Stimulated activated CD4-positive, alpha-beta T cell treated with anti-CD3 and anti-CD28 coated beads, Interleukin-4, amount 100 ng/mL, for 4 hours (primary cell): ENCODE measurements at regions not wholly inside any gene's neighbourhood (a gene's known extent, or its start where the extent isn't known, plus 50 kb on each side); places are given as distances from the start of the nearest gene placed in this dataset.
"Not testable (repeated sequence)": the region's sequence is repeated elsewhere in the genome, so short reads cannot be mapped to it uniquely, and the experiment has no call there.

Experiments used
- DNase-seq, 2 experiments: peaks; one replicate each; pipeline ENCODE4 v3.0.0-alpha.2; 2020

DNA sequence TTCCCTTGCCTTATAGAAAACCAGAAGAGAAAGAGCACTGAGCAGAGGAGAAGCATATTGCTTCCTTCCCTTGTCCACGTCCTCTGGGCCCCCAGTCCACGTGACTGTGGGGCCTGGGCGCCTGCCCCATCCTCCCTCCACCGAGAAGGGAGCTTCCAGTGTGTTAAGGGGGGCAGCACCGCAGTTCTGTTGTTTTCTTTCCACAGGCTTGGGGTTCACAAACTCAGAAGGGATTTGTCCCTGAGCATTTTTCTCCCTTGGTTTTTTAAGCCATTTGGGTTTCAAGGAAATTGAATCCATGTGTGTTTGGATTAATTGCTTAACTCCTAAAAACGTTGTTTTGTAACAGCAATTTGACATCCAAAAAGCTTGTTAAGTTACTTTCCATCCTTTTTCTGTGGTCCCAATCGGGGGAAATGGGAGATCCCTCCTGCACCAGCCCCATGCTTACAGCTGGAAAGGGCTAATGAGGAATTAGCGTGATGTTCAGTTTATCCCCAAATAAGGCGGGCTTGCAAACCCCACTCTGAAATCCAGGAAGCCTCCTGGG is 347.5 kb upstream of the TNRC6C start:
- DNase-seq: no peak

GRCh38 chr17:77611791-77612502 is 346.6 kb upstream of the TNRC6C start:
- DNase-seq: no peak

- DNase-seq: no peak
Observed at GRCh38 chr17:77613218-77613617, 345.3 kb upstream of the TNRC6C start.

GRCh38 chr17:77613627-77614026 is 344.9 kb upstream of the TNRC6C start:
- no peak for DNase-seq

GRCh38 chr17:77615703-77616253 is 342.7 kb upstream of the TNRC6C start:
- DNase-seq: no peak

DNA sequence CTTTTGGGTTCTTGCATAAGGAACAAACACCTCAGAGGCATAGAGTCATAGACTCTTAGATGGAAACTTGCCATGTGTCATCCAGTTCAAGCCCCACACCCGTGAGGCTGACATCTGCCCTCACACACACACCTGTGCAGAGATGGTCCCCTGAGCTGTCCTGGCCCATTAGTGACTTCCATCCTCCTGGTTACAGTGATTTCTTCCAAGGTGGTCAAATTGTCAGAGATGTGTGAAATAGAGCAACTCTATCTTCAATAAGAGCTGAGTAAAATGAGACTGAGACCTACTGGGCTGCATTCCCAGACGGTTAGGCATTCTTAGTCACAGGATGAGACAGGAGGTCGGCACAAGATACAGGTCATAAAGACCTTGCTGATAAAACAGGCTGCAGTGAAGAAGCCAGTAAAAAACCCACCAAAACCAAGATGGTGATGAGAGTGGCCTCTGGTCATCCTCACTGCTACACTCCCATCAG is 342.2 kb upstream of the TNRC6C start:
- DNase-seq: no peak

DNA sequence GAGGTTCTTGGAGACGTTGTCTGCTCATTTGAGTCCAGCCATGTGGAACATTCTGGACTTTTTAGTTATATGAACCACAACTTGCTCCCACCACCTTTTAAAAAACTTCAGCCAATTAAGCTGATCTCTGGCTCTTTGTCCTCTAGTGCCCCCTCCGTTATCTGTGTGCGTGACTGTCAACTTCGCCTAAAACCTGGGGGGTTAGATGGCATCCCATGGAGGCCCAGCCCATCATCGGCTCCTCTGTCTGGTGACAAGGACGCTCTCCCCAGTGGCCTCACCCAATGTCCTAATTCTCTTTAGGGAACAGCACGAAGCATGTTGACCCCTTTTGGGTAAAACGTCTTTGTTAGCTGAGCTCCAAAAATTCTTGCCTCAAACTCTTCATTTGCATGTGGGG is 341.0 kb upstream of the TNRC6C start:
- DNase-seq: no peak

- no peak for DNase-seq
Observed at GRCh38 chr17:77618173-77618572, 340.3 kb upstream of the TNRC6C start.

- no peak for DNase-seq
Observed at GRCh38 chr17:77618731-77619130, 339.8 kb upstream of the TNRC6C start.

DNA sequence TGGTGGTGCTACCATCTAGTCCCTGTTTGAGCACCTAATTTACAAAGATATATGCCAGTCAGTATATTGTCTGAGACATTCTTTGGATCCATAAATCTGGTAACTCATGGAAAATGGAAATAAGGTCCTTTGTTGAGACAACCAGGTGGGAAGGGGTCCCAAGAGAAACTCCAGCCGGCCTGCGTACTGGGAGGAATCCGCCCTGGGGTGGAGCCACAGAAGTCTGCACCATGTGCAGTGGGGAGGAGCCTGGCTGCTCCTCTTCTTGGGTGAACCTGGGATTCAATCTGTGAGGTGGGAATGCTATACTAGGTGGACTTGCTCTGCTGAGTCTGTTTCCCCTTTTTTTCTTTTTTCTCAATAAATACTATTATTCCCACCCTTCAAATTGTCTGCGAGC is 339.2 kb upstream of the TNRC6C start:
- no peak for DNase-seq

DNA sequence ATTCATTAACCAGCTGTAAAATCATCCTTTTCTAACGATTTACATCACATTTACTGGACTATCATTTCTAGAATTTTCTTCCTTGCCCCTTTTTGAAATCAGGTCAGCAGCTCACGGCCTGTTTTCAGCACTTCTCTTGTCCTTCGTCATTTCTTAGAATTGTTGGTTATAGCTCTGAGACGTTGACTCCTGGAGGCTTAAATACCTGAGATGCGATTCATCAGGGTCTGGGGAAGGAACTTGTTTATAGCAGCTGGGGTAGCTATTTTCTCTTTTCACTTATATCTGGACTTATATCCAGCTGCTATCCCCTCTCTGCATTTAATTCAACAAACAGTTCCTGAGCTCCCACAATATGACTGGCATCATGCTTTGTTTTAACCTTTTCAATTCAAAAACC is 338.7 kb upstream of the TNRC6C start:
- no peak for DNase-seq

DNA sequence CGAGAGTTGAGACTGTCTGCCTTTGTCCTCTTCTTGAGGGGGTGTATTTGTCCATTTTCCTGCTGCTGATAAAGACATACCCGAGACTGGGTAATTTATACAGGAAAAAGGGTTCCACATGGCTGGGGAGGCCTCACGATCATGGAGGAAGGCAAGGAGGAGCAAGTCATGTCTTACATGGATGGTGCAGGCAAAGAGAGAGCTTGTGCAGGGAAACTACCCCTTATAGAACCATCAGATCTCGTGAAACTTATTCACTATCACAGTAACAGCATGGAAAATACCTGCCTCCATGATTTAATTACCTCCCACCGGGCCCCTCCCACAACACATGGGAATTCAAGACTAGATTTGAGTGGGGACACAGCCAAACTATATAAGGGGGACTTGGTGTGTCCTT is 338.2 kb upstream of the TNRC6C start:
- no peak for DNase-seq

GRCh38 chr17:77622084-77622483 is 336.4 kb upstream of the TNRC6C start:
- DNase-seq: not testable (repeated sequence)

- no peak for DNase-seq
Observed at GRCh38 chr17:77622647-77623046, 335.9 kb upstream of the TNRC6C start.

- DNase-seq: not testable (repeated sequence)
Observed at GRCh38 chr17:77623321-77623720, 335.2 kb upstream of the TNRC6C start.

- DNase-seq: no peak
Observed at GRCh38 chr17:77628035-77628434, 330.5 kb upstream of the TNRC6C start.

DNA sequence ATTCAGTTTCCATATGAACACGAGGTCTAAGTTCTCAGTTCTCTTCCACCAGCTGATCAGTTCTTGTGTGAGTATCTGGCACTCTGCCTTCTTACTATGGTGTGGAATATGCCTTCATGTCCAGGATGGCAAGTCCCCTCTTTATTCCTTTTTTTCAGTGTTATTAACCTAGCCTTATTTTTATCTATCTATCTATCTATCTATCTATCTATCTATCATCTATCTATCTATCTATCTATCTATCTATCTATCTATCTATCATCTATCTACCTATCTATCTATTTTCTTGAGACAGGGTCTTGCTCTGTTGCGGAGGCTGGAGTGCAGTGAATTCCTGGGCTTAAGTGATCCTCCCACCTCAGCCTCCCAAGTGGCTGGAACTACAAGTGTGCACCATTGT is 329.2 kb upstream of the TNRC6C start:
- not testable (repeated sequence) for DNase-seq

GRCh38 chr17:77631307-77631706 is 327.2 kb upstream of the TNRC6C start:
- DNase-seq: no peak

DNA sequence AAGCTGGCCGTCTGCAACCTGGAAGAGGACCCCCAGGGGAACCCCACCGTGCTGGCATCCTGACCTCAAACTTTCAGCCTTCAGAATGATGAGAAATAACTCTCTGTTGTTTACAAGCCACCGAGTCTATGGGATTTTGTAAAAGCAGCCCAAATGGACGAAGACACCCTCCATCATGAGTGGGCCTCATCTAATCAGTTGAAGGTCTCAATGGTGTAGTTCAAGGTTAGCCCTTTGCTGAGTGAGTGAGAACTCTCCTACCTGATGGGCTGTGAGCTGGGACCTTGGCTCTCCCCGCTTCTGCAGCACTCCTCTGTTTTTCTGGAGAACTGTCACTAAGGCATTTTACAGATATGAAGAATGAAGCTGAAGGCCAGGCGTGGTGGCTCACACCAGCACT is 325.9 kb upstream of the TNRC6C start:
- no peak for DNase-seq

GRCh38 chr17:77634710-77635109 is 323.8 kb upstream of the TNRC6C start:
- no peak for DNase-seq

- DNase-seq: no peak
Observed at GRCh38 chr17:77635176-77635575, 323.3 kb upstream of the TNRC6C start.

GRCh38 chr17:77635785-77636184 is 322.7 kb upstream of the TNRC6C start:
- DNase-seq: not testable (repeated sequence)

DNA sequence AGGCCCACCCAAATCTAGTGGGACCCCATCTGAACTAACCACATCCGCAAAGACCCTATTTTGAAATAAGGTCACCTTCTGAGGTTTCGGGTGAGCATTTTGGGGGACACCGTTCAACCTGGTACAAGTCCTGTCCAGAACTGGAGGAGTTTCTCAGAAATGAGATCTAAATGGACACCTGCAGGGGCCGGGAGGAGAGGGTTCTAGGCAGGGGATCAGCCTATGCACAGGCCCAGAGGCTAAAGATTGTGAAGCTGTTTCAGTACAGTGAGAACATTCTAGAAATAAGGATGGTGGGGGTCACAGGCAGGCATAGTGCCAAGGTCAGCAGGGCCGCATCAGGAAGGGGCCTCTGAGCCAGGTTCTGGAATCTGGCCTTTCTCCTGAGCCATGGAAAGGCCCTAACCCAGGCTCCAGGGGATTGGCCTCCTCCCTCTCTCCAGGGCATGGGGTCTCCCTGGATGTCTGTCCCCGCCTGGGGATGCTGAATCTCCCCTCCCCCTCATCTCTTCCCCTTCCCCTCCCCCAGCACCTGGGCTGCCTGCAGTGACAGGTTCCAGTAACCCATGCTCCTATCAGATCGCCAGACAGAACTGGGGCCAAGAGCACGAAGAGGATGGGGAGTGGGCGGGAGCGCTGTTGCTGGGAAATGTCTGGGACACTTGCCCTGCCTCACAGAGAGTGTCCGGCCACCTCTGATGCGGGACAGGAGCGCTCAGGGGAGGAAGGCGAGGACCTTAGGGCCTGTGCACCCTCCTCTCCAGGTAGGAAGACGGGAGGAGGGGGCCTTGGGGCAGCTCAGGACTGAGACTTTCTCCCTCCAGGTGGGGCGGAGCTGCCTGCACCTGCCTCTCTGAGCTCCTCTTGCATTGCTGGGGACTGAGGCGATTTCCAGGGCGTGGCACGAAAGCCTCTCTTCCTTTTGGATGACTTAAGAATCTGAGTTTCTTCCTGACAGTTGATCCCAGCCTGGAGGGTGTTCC is 321.4 kb upstream of the TNRC6C start:
- DNase-seq: no peak
